Frontal cortex (tissue), 3 donors: ENCODE measurements at regions not wholly inside any gene's neighbourhood (a gene's known extent, or its start where the extent isn't known, plus 50 kb on each side); places are given as distances from the start of the nearest gene placed in this dataset.

Experiments
- DNase-seq, 2 donors: peaks; one replicate each; pipeline ENCODE4 v3.0.0; 2012; ENCODE audit warnings: low spot score in 2 of 2
- FAIRE-seq: peaks from 2 replicates; lab custom pipeline; 2012; peaks lifted over from hg19 to GRCh38; lab: Jason Lieb, UNC
- donor health status: control.
- donor health status: control.
- donor health status: control.

DNA sequence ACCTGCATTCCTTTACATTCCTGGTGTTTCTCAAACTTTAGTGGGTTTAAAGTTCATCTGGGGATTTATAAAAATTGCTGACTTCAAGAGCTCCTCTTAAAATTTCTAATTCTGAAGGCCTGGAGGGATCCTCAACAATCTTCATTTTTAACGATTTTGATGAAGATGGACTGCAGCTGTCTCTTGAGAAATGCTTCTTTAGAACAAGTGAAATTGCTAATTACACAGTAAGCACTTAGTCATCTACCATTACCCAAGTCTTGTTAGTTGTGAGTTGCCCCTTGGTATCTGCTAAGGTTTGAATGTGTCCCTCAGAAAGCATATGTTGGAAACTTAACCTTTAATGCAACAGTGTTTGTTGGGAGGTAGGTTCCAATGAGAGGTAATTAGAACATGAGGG, 163.7 kb downstream of the LTN1 start:
- FAIRE-seq (no peak), DNase-seq (no peak)

DNA sequence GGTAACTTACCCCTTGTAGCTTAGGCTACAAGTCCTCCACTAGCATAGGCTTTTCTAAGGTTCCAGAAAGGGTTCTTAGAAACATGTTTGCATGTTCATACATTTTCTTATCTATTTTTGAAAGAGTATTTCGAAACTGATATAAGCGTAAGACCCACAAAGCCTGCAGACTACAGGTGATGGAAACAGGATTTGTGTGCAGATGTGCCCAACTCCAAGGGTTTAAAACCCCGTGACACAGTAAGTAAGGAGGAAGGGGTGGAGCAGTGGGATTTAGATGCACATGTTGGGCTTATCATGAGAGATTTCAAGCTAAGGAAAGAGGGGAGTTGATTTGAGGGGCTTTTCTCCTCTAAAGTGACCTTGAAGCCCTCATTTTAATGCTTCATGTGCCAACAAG, 164.7 kb downstream of the LTN1 start:
- FAIRE-seq (no peak), DNase-seq (no peak)

DNA sequence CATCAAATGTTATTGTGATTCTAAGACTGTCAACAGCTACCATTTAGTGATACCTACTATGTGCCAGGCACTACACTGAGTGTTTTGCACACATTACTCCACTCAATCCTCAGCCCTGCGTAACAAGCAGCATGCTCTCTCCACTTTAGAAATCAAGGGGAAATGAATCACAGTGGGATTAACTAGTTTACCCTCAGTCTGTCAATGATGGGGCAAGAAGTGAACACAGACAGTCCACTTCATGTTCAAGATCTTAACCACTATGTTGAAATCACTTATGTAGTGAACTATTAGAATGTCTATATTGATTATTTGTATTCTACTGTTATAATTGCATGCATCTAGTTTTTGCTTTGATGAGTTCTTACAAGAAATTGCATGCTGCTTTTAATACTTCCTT, 165.3 kb downstream of the LTN1 start:
- no peak for DNase-seq
- no peak for FAIRE-seq

DNA sequence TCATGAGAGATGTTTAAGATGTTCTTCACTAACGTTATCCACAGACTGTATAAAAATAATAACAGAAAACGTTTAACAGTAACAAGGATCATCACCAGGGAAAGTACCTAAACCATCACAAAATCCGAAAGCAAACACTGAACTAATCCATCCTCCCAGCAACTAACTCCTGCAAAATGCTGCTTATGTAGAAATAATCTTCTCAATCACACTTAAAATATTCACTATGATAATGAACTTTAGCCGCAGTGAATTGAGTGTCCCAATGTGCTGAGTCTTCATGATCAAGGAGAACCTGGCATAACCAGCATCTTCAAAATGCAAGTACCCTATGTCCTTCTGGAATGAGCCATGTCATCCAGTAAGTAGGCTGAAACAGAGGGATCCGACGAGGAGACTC, 166.1 kb downstream of the LTN1 start:
- no peak for DNase-seq
- FAIRE-seq: no peak

DNA sequence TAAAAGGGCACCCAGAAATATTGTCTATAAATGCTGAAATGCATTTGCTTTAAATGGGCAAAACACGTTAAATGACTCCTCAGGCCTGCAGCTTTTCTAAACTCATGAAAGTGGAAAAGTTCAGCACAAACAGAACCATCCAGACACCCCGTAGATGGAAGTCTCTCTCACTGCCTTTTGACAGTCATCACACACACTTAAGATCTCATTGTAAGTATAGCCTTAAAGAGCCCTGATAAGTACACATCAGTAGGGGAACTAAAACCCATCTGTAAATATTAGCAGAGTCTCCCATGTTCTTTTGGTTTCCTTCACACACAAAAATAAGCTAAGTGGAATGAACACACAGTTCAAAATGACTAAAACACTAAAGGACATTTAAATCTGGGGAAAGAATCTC, 166.7 kb downstream of the LTN1 start:
- DNase-seq (no peak), FAIRE-seq (no peak)

DNA sequence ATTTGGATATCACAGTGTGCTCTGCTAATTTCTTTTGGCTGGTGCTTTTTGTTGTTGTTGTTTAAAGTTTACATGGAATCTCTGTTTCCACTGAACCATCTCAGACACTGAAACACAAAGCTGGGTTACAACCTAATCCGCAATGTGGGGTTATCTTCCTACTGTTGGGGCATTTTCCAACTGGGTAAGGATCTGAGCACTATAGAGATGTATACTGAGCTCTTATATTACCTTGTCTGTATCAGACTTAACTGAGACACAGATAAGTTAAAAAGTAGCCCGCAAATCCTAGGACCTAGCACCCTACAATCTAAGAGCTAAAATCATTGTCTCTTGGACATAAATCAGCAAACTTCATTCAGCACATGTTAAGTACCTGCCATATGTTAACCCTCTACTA, 169.2 kb downstream of the LTN1 start:
- no peak for DNase-seq
- no peak for FAIRE-seq

DNA sequence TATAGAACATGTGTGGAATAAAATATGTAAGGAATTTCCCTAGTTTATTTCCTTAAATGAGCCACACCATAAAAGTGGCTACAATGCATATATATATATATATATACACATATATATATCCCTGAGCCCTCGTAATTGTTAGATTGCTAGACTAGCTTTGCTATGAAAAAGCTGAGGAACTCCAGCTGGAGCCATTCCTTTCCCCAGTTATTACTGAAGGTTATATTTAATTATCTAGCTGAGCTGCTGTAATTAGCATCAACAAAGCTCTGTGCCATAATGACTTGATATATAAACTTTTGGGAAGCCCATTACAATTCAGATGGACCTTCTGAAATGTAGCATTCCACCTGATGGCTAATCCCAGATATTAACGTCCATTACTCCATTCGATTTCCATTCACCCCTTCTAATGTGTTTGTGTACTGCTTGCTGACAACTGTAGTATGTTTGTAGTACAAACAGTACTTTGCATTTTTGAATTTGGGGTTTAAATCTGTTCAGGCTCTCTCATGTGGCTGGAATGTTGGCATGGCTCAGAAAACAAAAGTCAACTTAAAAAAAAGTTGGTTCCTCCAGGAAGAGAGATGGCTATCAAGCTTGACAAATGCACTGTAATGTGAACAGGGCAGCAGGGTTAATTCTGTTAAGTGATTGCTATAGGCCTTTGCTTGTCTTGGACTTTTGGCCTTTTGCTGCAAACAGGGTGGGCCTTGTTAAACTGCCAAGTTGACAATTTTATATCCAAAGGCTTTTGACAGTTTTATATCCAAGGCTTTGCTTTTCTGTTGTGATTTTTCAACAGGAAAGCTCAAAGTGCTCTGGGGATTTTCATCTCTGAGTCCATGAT, 170.0 kb downstream of the LTN1 start:
- FAIRE-seq: no peak
- no peak for DNase-seq

DNA sequence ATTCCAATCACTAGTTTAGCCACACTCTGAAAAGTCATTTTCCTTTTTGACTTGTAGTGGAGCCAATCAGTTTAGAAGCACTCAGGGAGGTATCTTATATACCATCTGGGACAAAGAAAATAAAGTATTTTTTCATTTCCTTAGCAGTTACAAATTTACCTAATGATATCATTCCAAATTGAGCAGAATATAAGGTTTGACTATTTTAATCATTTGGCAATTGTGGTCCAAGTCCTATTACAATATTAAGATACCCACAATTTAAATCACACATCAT, 170.6 kb downstream of the LTN1 start:
- DNase-seq: no peak
- no peak for FAIRE-seq

DNA sequence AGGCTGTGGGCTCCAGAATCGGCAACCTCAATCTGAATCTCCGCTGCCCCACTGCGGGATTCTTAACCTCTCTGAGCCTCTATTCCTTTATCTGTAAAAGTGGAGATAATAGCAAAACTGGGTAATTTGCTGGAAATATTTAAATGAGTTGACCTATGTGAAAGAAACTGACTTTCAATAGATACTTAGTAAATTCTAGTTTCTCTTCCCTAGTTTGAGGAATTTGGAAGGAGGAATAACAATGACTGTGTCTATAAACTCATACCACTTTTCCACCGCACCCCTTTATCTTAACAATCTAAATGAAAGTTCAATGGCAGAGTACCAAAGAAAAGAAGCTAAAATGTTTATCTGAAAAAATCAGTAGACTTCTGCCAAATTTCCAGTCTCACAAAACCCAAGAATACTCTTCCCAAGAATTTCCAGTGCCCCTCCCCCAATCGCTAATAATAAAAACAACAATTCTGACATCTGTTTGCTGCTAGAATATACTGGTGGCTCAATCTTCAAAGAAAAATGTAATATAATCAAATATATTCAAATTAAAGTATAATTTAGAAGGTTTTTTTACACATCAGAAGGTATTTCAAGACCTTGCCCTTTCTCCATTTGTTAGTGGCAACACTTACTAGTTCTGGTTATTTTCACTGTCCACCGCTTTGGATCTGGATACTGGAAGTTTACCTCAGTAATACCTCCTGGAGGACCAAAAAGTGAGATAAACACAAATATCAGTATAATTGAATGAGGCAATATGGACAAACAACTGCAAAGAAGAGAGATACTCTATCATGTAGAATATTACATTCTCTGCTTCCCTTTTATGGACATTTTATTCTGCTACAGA, 171.2 kb downstream of the LTN1 start:
- FAIRE-seq: no peak
- DNase-seq: no peak

DNA sequence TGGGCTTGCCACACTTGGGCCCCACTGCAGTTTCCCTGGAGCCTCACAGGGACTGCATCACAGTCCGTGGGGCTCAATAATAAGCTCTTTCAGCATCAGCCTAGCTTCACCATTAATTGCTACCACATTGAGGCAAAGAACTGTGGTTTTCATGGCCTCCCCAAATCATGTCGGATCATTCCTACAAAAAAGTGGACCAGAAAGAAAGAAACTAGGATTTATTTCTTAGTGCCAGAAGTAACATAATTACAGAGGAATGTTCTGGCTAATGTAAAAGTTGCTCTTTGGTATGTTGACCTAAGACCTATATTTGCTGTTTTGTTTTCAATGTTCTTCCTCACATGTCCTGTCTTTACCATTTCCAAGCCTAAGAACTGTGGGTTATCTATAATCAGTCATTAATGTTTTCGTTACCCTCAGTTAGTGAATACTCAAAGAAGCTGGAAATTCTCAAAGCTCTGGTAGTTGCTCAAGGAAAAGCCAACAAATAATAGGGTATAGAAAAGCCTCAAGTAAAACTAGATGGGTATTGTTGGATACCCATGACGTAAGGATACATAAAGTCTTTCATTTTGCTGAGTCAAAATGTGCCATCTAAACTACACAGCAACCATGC, 173.9 kb downstream of the LTN1 start:
- FAIRE-seq: no peak
- DNase-seq: no peak

DNA sequence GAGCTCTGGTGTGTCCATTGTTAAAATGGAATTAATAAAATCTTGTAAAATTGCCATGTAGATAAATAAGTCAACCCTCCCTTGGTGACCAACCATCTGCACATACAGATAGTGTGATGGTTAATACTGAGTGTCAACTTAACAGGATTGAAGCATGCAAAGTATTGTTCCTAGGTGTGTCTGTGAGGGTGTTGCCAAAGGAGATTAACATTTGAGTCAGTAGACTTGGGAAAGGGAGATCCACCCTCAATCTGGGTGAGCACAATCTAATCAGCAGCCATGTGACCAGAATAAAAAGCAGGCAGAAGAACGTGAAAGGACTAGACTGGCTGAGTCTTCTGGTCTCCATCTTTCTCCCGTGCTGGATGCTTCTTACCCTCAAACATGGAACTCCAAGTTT, 174.8 kb downstream of the LTN1 start:
- FAIRE-seq (no peak), DNase-seq (no peak)

DNA sequence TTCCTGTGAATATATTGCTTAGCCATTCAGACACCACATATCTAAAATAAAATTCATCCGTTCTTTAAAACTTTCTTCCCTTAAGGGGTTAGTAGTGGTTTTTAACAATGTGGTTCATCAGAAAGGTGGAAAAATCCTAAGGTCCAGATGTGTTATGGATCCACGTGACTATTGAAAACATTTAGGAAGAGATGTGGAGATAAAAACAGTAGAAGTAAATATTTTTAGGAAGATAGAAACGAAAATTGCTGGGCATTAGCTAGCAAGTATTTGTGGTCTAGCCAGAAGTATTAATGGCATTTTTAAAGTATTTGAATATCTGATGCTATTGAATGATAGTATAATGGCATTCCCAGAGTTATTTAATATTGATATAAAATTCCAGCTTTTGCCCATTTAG, 180.8 kb downstream of the LTN1 start:
- no peak for DNase-seq
- no peak for FAIRE-seq

DNA sequence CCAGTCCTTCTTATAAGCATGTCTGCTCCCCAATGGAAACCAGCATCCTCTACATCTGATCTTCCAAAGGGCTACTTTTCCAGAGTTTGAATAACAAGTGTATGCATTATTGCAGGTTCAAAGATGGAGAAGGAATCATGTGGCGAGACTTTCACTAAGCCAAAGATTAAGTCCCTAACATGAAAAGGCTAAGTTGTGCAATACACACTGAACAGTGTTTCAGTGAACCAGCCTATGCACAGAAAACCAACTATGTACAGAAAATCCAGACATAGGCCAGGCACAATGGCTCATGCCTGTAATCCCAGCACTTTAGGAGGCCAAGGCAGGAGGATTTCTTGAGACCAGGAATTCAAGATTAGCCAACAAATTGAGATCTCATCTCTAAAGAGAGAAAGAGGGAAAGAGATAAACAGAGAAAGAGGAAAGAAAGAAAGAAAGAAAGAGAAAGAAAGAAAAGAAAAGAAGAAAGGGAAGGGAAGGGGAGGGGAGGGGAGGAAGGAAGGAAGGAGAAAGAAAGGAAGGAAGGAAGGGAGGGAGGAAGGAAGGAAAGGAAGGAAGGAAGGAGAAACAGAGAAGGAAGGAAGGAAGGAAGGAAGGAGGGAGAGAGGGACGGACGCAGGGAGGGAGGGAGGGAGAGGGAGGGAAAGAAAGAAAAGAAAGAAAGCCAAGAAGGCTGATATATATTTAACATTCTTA, 181.7 kb downstream of the LTN1 start:
- no peak for FAIRE-seq
- DNase-seq: no peak

DNA sequence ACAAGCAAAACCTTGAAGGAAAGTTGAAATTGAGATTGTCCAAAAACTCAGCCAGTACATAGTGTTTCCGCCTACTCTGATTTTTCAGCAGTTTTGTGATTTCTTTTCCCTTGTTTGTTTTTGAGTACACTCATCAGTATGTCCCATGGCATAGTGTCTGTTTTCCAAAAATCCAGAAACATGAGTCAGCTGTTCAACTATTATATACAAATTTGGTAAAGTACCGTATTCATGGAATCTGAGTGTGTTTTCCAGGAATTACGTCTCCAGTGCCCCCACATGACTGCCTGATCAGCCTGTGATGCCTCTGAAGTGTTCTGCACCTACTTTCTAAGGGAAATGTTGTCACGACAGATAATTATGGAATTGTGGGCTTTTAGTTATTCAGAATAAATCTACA, 186.8 kb downstream of the LTN1 start:
- no peak for DNase-seq

DNA sequence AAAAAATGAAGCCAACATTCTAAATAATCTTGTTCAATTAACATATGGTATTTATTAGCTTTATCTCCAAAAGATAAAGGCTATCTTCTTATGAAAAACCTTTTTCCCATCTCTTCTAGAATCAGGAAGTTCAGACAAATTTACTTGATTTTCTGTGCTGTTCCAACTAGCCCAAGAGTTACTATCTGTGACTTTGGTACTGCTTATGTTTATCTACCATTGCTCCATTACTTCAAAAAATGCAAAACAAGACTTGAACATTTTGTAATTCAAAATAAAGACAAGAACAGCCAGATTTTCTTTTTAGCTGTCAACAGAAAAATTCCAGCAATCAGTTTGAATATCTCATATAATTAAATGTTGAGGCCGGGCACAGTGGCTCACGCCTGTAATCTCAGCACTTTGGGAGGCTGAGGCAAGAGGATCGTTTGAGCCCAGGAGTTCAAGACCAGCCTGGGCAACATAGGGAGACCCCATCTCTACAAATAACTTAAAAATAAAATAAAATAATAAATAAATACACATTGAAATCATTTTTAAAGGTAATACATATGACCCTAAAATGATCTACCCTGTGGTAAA, 188.5 kb downstream of the LTN1 start:
- FAIRE-seq: no peak
- no peak for DNase-seq

More for the DNA sequence above, 186.8 kb downstream of the LTN1 start:
- no peak for FAIRE-seq

DNA sequence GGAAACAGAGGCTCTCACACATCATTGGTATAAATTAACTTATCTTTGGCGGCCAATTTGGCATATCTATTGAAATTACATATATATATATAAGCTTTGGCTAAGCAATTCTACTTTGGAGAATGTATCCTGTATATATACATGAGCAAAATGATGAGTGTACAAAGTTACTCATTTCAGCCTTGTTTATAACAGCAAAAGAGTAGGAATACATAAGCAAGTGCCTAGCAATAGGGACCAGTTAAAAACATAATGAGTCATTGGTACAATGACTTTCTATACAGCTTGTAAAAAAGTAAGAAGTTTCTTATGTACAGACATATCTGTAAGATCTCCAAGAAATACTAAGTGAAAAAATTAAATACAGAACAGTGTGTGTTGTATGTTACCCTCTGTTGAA, 190.8 kb downstream of the LTN1 start:
- DNase-seq: no peak
- FAIRE-seq: no peak

DNA sequence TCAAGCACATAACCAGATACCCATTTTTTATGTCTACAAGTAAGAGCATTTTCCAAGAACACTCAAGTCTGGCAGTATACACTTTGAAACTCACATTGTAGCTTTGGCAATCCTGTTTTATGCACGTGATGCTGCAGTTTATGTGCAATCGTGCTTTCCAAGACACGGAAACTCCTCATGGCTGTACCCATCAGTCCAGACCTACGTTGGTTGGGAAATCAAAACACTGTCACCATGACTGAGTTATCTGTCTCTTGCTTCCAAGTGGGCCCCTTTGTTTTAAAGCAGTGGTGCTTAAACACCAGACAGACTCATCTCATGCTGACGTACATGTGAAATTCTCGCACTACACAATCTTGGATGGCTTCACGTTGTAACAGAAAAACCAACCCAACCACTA, 192.8 kb downstream of the LTN1 start:
- DNase-seq (no peak), FAIRE-seq (no peak)

DNA sequence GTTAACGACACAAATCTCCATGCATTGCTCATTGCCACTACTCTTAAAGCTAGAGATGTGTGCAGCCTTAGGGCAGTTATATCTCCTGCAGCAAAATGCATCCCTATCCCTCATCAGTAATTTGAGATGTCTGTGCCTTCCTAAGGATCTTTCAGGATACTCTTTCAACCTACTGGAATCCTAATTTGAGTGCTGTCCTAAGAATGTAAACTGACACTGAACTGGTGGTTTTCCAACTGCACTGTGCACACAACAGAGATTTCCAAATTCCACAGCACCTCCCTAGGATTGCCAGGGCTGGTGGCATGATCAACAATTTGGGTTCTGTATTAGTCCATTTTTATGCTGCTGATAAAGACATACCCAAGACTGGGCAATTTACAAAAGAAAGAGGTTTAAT, 193.9 kb downstream of the LTN1 start:
- no peak for DNase-seq
- FAIRE-seq: no peak

DNA sequence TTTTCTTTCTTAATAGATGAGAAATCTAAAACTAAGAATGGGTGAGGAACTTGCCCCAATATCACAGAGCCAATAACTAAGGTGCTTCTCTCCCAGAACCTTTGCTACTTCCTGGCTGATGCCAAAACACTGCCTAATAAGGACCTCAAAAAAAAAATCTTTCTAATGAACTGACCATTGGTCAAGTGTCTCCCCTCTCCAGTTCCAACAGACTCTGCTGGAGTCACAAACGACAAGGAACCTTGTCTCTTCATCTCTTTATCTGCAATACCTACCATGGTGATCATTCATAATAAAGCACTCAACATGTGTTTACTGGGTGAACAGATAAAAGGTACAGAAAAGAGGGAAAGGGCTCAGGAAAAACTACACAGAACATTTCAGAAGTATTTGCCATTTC, 197.4 kb downstream of the LTN1 start:
- DNase-seq: no peak
- no peak for FAIRE-seq

DNA sequence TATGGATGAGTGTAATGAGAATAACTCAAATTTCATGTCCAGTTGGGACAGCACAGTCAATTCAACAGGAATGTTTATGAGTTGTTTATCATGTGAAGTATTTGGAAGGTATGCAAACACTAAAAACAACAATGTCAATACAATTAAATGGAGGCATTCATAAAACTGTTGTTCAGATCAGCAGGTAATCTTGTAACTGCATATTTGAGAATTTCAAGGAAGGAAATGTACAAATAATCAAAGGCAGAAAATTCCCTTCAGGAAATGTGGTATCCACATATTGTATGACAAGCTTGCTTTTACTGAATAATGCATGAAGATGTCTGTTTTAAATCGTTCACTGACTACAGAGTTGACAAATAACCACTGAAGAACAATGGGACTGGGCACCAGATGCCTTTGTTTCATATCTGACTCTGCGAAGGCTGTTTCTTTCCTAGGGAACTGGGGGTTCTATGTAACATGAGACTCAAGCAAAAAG, 198.3 kb downstream of the LTN1 start:
- FAIRE-seq: no peak

More for the DNA sequence above, 198.3 kb downstream of the LTN1 start:
- DNase-seq: no peak
